Ovary (tissue), 1 donor: ENCODE measurements at regions not wholly inside any gene's neighbourhood (a gene's known extent, or its start where the extent isn't known, plus 50 kb on each side); places are given as distances from the start of the nearest gene placed in this dataset.

Source experiments
- EP300 ChIP-seq: sonication (generic); formaldehyde crosslinking; IDR thresholded peaks from one replicate; pipeline ENCODE4 v1.6.1; 2017; ENCODE audit warnings: antibody characterized with exemption
- POLR2A ChIP-seq: fragments of 450-650 bp; IDR thresholded peaks from one replicate; pipeline ENCODE4 v1.6.1; 2017; ENCODE audit warnings: antibody characterized with exemption, mild to moderate bottlenecking, moderate library complexity

DNA sequence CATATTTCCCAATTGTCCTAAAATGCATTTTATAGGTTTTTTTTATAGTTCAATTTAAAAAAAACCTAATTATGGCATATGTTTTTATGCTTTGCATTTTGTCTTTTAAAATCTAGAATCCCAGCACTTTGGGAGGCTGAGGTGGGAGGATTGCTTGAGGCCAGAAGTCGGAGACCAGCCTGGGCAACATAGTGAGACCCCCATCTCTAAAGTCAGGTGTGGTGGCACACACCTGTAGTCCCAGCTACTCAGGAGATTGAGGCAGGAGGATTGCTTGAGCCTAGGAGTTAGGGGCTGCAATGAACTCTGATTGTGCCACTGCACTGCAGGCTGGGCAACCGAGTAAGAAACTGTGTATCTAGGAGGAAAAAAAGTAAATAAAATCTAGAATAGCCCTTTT lies 137.2 kb upstream of the POU3F1 start:
- no peak for TF ChIP-seq POLR2A
- no peak for TF ChIP-seq EP300
